HAP-1 (cell line): ENCODE measurements at regions not wholly inside any gene's neighbourhood (a gene's known extent, or its start where the extent isn't known, plus 50 kb on each side); places are given as distances from the start of the nearest gene placed in this dataset.
A peak's percentile ranks its signal among the peaks of the same experiment; 100 is the strongest.

Source experiments
- DNase-seq, 2 experiments: peaks; one replicate each; pipeline ENCODE4 v3.0.0-alpha.2; 2016 to 2020; ENCODE audit warnings: low spot score in 2 of 2
- H3K27me3 ChIP-seq: fragments of 250-450 bp; sonication (Bioruptor Pico); 2 replicates; pipeline ENCODE4 v1.5.1; 2020; ENCODE audit warnings: low read depth, mild to moderate bottlenecking, moderate library complexity
- H3K36me3 ChIP-seq: fragments of 250-450 bp; sonication (Bioruptor Pico); replicated peaks from 2 replicates; pipeline ENCODE4 v1.5.1; 2020; ENCODE audit warnings: mild to moderate bottlenecking
- H3K4me1 ChIP-seq: fragments of 250-450 bp; sonication (Bioruptor Pico); 2 replicates; pipeline ENCODE4 v1.5.1; 2020; ENCODE audit warnings: mild to moderate bottlenecking
- H3K4me3 ChIP-seq: fragments of 250-450 bp; sonication (Bioruptor Pico); 2 replicates; pipeline ENCODE4 v1.5.1; 2020; ENCODE audit warnings: mild to moderate bottlenecking, moderate library complexity
- H3K9me3 ChIP-seq: fragments of 250-450 bp; sonication (Bioruptor Pico); 2 replicates; pipeline ENCODE4 v1.5.1; 2020; ENCODE audit warnings: mild to moderate bottlenecking, moderate library complexity
- in situ Hi-C: fragments of 300-500 bp; cut with MboI; formaldehyde crosslinking; loops from 3 replicates; pipeline ENCODE4 v1.14.3; 2020; ENCODE audit warnings: low sequenced_read_pairs, inconsistent platforms, mixed read lengths

DNA sequence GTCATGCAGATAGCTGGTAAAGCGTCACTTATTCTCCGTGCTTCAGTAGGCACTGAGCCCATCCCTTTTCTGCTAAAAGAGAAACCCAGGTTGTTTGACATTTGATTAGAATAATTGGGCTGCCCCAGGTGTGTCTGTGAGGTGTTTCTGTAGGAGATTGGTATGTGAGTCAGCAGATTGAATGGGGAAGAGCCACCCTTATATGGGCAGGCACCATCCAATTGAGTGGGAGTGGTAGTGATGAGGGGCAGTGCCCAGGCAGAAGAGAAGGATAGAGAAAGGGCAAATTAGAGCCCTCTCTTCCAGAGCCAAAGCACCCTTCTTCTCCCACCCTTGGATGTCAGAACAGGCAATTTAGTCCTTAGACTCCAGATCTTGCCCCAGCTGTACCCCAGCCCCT is 384.3 kb upstream of the GBE1 start:
- H3K27me3 ChIP-seq = no peaks in the 10 kb centered on the region
- no peak overlapping the region for H3K4me3 ChIP-seq
- H3K9me3 ChIP-seq = no peaks in the 10 kb centered on the region
- in situ Hi-C loops = loop anchor here (25.0 kb wide), 1 partner anchor 233 kb away; no protein-coding TSS in a partner anchor
- H3K4me1 ChIP-seq = peaks cover 12% of the 10 kb centered on the region; the same call in 1 of the 2 replicates
- DNase-seq = no peak
- no peaks in the 10 kb centered on the region for H3K36me3 ChIP-seq

DNA sequence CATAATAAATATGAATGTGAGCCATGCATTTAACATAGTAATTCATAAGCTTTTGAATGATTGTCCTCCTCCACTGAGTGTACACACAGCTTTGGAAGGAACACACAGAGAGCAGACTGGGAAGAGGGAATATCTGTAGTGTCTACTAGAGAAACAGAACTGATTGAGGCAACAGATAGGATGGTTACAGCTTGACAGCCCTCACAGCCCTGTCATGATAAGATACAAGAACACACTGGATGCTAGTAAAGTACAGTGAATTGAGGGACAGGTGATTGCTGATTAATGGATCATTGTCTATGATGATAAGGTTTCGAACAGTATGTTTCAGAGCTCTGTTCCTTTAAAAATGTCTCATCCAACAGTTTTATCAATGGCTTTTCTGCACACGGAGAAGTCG is 383.4 kb upstream of the GBE1 start:
- in situ Hi-C loops = loop anchor here (25.0 kb wide), 1 partner anchor 233 kb away; no protein-coding TSS in a partner anchor
- no peaks in the 10 kb centered on the region for H3K9me3 ChIP-seq
- H3K4me3 ChIP-seq = no peak overlapping the region
- H3K36me3 ChIP-seq = no peaks in the 10 kb centered on the region
- H3K4me1 ChIP-seq = peaks cover 12% of the 10 kb centered on the region; the same call in 1 of the 2 replicates
- no peak for DNase-seq
- no peaks in the 10 kb centered on the region for H3K27me3 ChIP-seq

- no peak for DNase-seq
- in situ Hi-C loops = loop anchor here (25.0 kb wide), 1 partner anchor 232 kb away; no protein-coding TSS in a partner anchor
- no peaks in the 10 kb centered on the region for H3K36me3 ChIP-seq
- no peaks in the 10 kb centered on the region for H3K9me3 ChIP-seq
- H3K27me3 ChIP-seq = no peaks in the 10 kb centered on the region
- peaks cover 12% of the 10 kb centered on the region; the same call in 1 of the 2 replicates for H3K4me1 ChIP-seq
- H3K4me3 ChIP-seq = no peak overlapping the region
Observed at GRCh38 chr3:82143661-82144412, 382.4 kb upstream of the GBE1 start.

DNA sequence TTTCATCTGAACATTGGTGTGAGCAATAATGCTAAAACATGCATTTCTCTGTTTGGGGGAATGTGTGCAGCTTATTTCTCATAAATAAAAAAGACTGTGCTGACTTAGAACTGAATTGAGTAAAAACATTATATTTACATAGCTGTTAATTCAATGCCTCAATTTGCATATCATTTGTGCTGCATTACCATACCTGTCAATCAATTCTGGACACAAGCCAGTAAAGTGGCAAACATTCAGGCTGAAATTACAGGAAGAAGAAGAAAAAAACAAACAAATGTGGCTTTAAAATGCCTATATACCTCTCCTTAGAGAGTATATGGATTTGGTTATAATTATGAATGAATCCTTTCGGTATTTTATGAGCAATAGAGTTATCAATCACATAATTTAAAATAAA is 380.1 kb upstream of the GBE1 start:
- no peak overlapping the region for H3K4me3 ChIP-seq
- in situ Hi-C loops = loop anchor here (25.0 kb wide), 1 partner anchor 229 kb away; no protein-coding TSS in a partner anchor
- no peaks in the 10 kb centered on the region for H3K36me3 ChIP-seq
- no peaks in the 10 kb centered on the region for H3K9me3 ChIP-seq
- H3K27me3 ChIP-seq = no peaks in the 10 kb centered on the region
- DNase-seq = no peak
- H3K4me1 ChIP-seq = peaks cover 12% of the 10 kb centered on the region; the same call in 1 of the 2 replicates

- no peak overlapping the region for H3K4me3 ChIP-seq
- in situ Hi-C loops = loop anchor here (25.0 kb wide), 1 partner anchor 226 kb away; no protein-coding TSS in a partner anchor
- no peaks in the 10 kb centered on the region for H3K27me3 ChIP-seq
- no peak for DNase-seq
- H3K4me1 ChIP-seq = peaks cover 5% of the 10 kb centered on the region; the same call in 1 of the 2 replicates
- no peaks in the 10 kb centered on the region for H3K36me3 ChIP-seq
- H3K9me3 ChIP-seq = no peaks in the 10 kb centered on the region
Observed at GRCh38 chr3:82137861-82138260, 376.4 kb upstream of the GBE1 start.

GRCh38 chr3:82137050-82137449 is 375.6 kb upstream of the GBE1 start:
- Histone ChIP-seq H3K27me3 (no peaks in the 10 kb centered on the region), H3K9me3 (no peaks in the 10 kb centered on the region), H3K4me3 (no peak overlapping the region), H3K36me3 (no peaks in the 10 kb centered on the region), H3K4me1 (peaks cover 4% of the 10 kb centered on the region; the same call in 1 of the 2 replicates)
- DNase-seq = no peak
- in situ Hi-C loops = loop anchor here (25.0 kb wide), 1 partner anchor 225 kb away; no protein-coding TSS in a partner anchor

DNA sequence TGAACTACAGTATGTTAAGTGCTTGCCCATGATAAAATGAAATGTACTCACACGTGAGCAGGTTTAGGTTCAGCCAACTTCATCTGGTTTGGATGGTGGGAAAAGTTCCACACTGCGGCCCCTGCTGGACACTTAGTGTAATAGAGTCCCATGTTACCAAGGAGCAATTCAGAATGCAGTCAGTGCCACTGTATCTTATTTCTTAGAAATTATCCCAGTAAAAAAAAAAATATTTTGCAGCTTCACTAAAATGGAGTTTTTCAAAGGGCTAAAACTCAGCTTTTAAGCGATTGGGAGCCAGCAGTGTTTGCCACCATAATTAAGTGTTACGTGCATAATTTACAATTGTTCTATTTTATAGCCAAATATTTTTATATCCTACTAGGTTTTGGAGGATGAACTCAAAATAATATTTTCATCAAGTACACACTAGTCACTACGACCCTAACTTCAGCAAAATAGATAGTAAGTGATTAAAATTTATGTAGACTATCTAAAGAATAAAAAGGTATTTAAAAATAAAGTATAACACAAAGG is 371.7 kb upstream of the GBE1 start:
- H3K36me3 ChIP-seq = no peaks in the 10 kb centered on the region
- in situ Hi-C loops = loop anchor here (25.0 kb wide), 1 partner anchor 221 kb away; no protein-coding TSS in a partner anchor

DNA sequence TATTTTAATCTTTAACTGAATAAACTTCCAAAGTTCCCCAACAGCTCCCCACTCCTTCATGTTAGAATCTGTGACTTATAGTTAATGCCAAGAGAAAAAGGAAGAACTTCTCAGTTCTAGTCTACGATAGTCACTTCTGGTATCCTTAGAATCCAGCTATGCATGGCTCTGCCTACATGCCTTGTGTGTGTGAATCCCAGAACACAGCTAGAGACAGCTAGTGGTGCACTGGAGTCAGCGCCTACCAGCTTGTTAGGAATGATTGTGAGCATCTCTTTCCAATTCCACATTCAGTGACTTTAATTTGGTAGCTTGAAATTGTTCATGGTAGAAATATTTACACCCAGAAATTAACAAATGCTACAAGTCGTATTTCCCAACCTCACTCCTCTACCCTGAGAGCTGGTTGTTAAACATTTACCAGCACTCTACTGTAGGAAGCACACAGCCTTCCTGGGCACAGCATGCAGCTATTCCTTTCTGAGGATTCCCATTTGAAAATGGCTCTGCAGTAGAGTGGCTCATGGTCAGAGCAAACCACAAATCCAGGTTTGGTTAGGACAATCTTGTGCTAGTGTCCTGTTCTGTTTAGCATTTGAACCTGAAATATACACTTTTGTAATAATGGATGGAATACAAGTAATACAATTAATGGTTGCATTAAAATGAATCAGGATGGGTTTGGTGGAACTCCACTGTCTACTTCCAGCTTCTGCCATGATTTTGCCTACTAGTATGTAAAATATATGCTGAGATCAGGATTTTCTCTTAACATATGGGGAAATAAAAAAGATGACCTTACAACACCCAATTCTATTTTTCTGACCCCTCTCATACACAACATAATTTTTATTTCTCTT is 371.0 kb upstream of the GBE1 start:
- no peak for DNase-seq
- Histone ChIP-seq H3K27me3 (no peaks in the 10 kb centered on the region), H3K36me3 (no peaks in the 10 kb centered on the region), H3K4me3 (no peak overlapping the region), H3K4me1 (peaks cover 18% of the 10 kb centered on the region), H3K9me3 (no peaks in the 10 kb centered on the region)
- in situ Hi-C loops = loop anchor here (25.0 kb wide), 1 partner anchor 220 kb away; no protein-coding TSS in a partner anchor

More for the DNA sequence above, 371.7 kb upstream of the GBE1 start:
- no peaks in the 10 kb centered on the region for H3K9me3 ChIP-seq
- DNase-seq = peak; percentile 61 to 69
- no peak overlapping the region for H3K4me3 ChIP-seq
- peaks cover 18% of the 10 kb centered on the region for H3K4me1 ChIP-seq
- no peaks in the 10 kb centered on the region for H3K27me3 ChIP-seq

GRCh38 chr3:82130046-82130445 is 368.6 kb upstream of the GBE1 start:
- Histone ChIP-seq H3K36me3 (no peaks in the 10 kb centered on the region), H3K27me3 (no peaks in the 10 kb centered on the region), H3K4me3 (no peak overlapping the region), H3K4me1 (peaks cover 18% of the 10 kb centered on the region), H3K9me3 (no peaks in the 10 kb centered on the region)
- in situ Hi-C loops = loop anchor here (25.0 kb wide), 1 partner anchor 218 kb away; no protein-coding TSS in a partner anchor
- DNase-seq = no peak

- Histone ChIP-seq H3K36me3 (no peaks in the 10 kb centered on the region), H3K27me3 (no peaks in the 10 kb centered on the region), H3K9me3 (no peaks in the 10 kb centered on the region), H3K4me1 (peaks cover 18% of the 10 kb centered on the region), H3K4me3 (no peak overlapping the region)
- in situ Hi-C loops = loop anchor here (25.0 kb wide), 1 partner anchor 217 kb away; no protein-coding TSS in a partner anchor
- peak in 1 of 2 experiments; percentile 55 for DNase-seq
Observed at GRCh38 chr3:82129221-82129801, 367.9 kb upstream of the GBE1 start.

GRCh38 chr3:82128271-82128670 is 366.8 kb upstream of the GBE1 start:
- no peak for DNase-seq
- peaks cover 18% of the 10 kb centered on the region for H3K4me1 ChIP-seq
- H3K27me3 ChIP-seq = no peaks in the 10 kb centered on the region
- no peaks in the 10 kb centered on the region for H3K36me3 ChIP-seq
- in situ Hi-C loops = loop anchor here (25.0 kb wide), 1 partner anchor 216 kb away; no protein-coding TSS in a partner anchor
- H3K9me3 ChIP-seq = no peaks in the 10 kb centered on the region
- H3K4me3 ChIP-seq = no peak overlapping the region

DNA sequence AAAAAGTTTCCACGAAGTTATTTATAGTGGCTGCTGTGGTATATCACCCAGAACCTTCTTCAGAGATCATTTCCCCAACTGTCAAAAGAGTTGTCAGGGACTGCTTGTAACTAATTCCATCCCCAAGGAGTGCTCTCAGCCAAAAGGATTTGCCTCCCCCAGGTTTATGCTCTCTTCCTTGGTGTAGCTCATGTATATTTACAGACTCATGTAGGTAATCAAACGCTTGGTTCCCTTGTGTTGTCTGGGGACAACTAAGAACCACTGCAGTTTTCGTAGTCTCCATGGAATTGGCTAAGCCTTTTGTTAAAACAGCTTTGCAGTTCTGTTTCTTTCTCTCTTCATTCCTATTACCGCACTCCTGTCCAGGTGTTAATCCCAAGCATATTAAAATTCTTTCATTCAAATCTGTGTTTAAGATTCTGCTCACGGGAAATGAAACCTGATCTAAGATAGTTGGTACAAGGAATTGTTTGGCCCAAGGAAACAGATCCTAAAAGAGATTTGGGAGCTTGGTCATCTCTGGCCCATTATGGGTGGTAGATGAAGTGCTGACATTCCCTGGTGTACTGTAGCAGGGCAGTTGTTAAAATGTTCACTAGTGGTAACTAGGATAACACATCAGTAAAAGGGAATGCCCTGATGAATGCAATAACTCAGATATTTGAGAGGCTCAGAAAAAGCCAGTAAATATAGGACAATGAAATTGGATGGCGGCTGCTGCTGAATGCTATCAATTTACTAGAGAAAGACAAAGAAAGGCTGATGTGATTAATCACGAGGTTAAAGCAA is 361.3 kb upstream of the GBE1 start:
- Histone ChIP-seq H3K4me3 (no peak overlapping the region), H3K27me3 (no peaks in the 10 kb centered on the region), H3K4me1 (no peaks in the 10 kb centered on the region), H3K36me3 (no peaks in the 10 kb centered on the region), H3K9me3 (no peaks in the 10 kb centered on the region)
- DNase-seq = no peak
- in situ Hi-C loops = no loop called here
